GM18526 (cell line): ENCODE measurements at regions not wholly inside any gene's neighbourhood (a gene's known extent, or its start where the extent isn't known, plus 50 kb on each side); places are given as distances from the start of the nearest gene placed in this dataset.

Experiments used
- POLR2A ChIP-seq: IDR thresholded peaks from 3 replicates; pipeline ENCODE4 v1.6.1; 2011; ENCODE audit not compliant: insufficient read length; ENCODE audit errors: extremely low read depth

DNA sequence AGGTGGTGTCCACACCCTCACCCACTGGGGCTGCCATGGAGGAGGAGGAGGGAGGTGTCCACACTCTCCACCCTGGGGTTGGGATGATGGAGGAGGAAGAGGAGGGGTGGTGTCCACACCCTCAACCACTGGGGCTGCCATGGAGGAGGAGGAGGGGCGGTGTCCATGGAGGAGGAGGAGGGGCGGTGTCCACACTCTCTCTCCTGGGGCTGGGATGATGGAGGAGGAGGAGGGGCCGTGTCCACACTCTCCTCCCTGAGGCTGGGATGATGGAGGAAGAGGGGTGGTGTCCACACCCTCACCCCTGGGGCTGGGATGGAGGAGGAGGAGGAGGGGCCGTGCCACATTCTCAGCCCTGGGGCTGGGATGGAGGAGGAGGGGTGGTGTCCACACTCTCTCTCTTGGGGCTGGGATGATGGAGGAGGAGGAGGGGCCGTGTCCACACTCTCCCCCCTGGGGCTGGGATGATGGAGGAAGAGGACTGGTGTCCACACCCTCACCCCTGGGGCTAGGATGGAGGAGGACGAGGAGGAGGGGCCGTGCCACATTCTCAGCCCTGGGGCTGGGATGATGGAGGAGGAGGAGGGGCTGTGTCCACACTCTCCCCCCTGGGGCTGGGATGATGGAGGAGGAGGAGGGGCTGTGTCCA is 231.7 kb downstream of the CRLF2 start:
- no peak for TF ChIP-seq POLR2A

DNA sequence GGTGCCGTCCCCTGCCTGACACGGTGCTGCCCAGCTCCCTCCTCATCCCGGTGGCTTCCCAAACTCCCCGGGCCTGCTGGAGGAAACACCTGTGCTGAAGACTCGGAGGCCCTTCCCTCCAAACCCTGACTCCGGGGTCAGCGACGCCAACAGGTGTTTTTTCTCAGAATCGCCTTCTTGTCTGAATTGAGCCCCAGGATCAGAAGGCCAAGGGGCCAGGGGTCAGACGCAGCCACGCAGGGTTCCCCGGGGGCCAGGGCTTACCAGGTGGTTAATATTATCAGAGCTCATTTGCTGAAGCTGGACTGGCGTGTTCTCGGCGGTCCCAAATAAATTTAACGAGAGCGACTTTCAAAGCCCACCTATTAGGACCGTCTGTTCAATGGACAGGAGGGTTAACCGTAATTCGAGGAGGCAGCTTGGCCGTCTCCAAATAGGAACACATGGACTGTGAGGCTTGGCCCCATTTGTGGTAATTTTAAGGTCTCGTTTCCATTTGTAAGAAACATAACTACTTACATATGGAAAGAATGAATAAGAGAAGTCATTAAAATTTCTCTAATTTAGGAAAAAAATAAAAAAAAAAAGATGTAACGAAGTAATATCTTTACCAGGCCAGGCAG is 239.3 kb downstream of the CRLF2 start:
- no peak for TF ChIP-seq POLR2A

DNA sequence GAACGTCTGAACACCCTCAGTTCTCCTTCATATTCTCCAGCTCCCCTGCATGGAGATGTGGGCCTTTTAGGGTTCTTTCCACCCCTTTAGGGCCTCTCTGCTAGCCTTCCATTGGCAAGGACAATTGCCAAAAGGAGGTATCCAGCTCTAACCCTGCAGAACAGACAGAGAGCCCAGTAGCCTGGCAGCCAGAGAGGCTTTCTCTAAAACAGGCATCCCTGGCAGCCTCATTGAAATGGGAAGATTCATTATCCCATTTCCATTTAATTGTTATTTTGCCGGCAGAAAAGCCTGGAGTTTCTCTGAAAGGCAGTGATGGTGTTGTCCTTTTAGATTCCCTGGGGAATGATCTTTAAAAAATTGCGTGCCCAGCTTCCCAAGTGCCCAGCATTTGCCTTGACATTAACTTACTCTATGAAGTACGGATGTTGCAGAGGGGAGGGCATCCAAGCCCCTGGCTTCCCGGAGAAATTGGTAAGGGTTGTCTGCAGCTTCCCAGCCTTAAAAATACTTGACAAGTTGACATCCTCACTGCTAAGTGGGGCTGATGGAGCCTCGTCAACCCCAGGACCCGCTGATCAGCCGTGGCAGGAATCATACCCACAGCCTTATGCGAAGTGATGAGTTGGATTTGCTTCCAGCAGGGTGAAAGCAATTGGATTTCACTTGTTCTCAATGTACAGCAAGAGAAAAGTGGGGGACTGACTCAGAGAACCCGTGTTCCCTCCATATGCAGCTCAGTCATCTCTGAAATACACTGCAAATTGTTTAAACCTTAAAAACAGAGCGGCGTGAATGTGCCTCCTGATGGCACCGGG is 244.1 kb downstream of the CRLF2 start:
- no peak for TF ChIP-seq POLR2A

DNA sequence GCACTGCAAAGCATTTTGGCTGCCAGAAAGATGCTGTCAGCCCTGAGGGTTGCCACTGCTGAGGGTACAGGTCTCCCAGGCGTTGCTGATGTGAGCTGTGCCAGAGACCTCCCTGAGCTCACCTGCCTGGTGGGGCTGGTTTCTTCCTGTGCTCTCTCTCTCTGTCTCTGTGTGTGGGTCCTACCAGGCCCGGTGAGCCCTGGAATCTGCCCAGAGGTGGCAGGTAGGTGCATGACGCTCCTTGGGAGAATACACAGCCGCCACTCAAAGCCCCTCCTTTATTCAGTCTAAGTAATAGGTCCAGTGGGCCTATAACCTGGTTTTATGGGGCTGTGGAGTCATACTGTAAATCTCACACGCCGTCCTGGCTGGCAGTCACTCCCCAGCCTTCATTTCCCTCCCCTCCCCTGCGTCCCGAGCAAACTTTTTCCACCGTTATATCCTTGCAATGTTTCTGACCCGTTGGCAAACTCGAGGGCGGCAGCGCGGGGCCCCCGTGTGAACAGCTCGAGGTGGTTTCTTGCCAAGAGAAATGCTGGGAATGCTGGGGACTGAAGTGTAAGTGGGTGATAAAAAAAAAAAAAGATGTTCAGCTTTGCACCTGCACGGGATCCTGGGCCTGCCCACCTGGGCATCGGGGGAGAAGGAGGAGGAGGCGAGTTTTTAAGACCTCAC is 245.9 kb downstream of the CRLF2 start:
- no peak for TF ChIP-seq POLR2A

DNA sequence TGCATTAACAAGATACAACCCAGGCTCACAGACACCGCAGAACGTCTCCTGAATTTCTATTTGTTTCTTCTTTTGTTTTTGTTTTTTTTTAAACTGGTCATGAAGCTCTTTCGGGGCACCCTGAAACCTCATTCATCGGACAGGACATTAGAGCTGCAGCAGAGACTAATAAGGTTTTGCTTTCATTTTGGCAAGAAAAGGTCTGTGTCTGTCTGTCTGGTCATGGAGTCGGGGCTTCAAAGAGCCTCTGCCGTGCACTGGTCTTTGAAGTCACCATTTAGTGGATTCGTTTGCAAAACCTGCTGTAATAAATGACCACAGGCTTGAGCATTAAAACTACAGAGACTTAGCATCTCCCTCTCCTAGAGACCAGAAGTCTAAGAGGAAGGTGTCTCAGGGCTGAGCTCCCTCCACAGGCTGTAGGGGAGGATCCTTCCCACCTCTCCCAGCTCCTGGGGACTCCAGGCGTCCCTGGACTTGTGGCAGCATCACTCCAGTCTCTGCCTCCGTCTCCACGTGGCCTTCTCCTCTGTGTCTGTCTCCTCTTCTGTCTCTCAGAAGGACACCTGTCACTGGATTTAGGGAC is 247.5 kb downstream of the CRLF2 start:
- no peak for TF ChIP-seq POLR2A

DNA sequence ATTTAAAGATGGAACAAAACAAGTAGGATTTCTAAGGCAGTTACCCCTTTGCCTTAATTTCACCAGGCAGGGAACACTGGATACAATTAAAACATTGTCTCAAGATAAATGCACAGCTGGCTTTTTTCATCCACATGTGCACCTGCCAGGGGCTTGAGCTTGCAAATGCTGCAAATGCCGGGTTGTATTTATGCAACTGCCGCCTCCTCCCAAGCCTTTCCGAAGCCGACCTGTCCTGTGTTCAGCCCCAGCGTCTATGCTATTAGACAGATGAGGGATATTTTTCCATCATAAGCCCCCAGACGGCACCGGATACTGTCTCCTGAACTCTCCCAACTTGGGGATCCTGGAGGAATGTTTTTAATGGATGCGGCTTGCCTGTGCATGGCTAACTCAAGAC is 251.6 kb downstream of the CRLF2 start:
- no peak for TF ChIP-seq POLR2A

DNA sequence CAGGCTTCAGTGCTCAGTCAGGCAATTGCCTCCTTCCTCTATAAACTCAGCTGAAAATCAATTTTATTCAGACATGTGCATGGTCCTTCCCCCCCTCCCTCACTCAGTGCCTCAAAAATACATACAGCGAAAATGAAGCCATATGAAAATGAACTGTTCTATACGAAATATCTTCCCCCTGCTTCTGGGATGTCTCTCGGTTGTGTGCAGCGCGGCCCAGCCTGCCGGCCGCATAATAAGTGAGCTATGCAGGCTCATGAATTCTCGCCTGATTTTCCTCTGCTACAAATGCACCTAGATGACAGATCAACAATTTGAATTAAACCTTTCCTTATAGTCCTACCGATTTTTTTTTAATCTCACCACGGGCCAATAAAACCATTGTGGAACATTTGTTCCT is 252.9 kb downstream of the CRLF2 start:
- TF ChIP-seq POLR2A: no peak

DNA sequence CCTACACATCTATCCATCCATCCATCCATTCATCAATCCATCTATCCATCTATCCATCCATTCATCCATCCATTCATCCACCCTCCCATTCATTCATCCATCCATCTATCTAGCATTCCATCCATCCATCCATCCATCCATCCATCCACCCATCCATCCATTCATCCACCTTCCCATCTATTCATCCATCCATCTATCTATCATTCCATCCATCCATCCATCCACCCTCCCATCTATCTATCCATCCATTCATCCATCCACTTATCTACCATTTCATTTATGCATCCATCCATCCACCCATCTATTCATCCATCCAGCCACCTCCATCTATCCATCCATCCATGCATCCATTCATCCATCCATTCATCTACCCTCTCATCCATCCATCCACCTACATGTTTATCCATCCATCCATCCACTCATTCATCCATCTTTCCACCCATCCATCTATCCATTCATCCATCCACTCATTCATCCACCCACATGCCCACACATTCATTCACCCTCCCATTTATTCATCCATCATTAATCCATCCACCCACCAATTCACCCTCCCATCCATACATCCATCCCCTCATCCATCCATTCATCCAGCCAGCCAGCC is 258.5 kb downstream of the CRLF2 start:
- TF ChIP-seq POLR2A: no peak

DNA sequence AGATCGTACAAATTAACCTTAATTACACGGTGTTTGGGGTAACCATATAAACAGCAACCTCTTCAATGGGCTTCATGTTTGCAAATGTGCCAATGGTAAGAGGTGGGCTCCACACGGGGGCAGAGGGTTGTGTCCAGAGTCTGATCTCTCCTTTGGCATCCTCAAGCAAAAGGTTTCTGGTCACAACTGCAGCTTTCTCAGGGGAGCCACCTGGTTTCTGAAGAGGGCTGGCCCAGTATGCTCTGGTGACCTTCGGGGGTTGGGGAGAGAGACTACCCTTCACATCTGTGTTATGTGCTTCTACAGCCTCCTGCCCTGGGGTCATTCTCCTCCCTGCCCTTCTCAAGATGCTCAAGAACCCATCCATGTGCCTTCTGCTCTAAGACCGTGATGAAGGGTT is 259.6 kb downstream of the CRLF2 start:
- TF ChIP-seq POLR2A: no peak

DNA sequence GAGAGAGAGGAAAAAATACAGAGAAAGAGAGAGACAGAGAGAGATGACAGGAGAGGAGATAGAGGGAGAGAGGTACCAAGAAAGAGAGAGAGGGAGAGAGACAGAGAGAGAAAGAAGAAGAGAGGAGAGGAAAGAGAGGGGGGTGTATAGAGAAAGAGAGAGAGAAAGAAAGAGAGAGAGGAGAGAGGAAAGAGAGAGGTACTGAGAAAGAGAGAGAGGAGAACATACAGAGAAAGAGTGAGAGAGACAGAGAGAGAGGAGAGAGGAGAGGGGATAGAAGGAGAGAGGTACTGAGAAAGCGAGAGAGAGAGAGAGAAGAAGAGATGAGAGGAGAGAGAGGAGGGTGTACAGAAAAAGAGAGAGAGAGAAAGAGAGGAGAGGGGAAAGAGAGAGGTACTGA is 269.4 kb downstream of the CRLF2 start:
- no peak for TF ChIP-seq POLR2A

DNA sequence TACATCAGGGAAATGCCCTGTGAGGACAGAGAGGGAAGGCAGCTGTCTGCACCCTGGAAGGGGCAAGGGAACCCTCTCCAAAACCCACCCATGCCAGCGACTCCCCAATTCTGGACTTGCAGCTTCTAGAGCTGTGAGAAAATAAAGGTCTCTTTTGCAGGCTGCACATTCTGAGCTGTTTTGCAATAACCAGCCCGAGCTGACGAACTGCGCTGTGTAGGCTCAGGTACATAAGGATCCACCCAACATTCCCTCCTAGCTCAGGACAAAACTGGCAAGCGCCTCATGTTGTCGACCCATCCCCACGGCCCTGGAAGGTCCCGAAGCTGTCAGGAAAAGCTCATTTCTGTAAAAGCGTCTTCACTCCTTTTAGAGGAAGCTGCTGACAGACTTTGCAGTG is 271.8 kb downstream of the CRLF2 start:
- TF ChIP-seq POLR2A: no peak

DNA sequence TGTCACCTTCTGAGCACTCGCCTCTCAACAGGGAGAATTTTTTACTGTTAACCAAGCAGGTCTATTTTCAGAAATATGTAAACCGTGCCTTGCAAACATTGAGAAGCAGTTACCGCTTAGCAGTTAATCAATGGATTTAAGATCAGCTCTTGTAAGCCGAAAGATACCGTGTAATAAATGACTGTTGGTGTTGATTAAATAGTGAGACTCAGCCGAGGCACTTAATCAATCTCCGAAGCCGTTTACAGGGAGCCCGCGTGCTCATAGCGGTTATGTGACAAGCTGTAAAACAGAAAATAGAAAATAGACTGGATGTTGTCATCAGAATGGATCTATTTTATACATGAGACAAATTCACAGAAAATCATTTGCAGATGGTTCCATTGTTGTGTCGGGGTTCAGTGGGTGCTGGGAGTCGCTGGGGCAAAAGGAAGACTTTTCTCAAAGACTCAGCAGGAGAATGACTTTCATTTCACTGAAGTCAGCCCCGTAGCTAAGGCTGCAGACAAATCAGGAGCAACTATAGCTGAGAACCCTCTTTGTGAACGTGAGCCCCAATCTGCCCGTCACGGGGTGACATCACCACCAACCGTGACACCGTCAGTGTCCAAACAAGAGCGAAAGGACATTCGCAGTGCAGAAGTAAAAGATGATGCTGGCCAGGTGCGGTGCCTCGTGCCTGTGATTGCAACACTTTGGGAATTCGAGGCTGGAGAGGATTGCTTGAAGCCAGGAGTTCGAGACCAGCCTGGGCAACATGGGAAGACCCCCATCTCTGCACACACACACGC is 275.3 kb downstream of the CRLF2 start:
- TF ChIP-seq POLR2A: no peak

DNA sequence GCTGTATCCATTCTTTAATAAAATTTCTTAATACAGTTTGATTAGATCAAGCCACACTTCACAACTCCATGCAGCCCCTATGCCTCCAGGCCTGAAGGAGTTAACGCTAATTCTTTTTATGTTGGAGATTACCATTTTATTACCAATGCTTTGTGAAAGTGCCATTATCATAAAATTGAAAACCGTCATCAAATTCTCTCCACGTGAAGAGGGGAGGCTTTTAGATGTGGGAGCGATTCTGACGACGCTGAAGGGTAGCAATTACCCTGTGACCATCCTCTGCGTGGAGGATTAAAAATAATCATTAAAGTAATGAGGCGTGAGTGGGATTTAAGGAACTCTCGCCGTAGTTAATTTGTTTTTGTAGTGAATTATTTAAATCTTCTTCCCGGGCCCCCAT is 278.8 kb downstream of the CRLF2 start:
- no peak for TF ChIP-seq POLR2A

DNA sequence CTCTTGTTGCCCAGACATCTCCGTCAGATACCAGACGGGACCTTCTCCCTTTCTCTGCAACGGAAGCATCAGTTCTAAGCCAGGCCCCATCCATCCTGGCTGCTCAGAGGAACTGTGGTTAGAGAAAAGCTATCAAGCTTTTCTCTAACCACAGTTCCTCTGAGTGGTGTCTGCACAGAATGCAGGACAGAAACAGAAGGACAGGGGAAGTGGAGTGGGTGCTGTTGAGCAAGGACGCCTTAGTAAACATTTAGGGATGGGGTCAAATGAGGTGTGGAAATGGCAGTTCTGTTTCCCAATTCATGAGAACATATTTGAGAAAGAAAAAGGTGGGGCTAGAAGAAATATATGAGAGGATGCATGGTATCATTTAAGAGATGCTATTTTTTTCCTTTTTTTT is 283.8 kb downstream of the CRLF2 start:
- TF ChIP-seq POLR2A: no peak
